ENCODE measurements at regions not wholly inside any gene's neighbourhood (a gene's known extent, or its start where the extent isn't known, plus 50 kb on each side); places are given as distances from the start of the nearest gene placed in this dataset.

DNA sequence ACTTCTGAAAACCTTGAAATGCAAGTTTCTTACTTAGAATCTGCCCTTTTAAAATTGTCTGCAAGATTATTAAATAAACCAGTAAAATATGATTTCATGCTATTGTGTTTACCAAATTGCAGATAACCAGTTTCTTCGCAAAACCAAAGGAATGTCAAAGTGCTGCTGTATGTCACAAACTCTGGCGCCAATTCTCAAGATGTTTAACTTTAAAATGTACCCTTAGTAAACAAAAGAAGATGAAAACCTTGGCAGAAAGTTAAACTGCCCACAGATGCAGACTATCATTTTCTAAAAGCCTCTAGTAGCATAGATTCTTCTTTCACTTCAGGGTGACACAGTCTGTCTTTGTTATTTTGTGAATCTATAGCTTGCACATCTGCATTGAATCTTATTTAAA lies 189.2 kb downstream of the SLITRK6 start:
- Histone ChIP-seq H3K9ac (ENCODE audit: low read depth in 2 of 2, low read length in 2 of 2) (no peak overlapping the region), H3K4me3 (no peak overlapping the region), H3K27ac (no peak overlapping the region), H3K9me3 (no peaks in the 10 kb centered on the region), H3K27me3 (no peaks in the 10 kb centered on the region), H3K4me1 (no peaks in the 10 kb centered on the region), H3K36me3 (no peaks in the 10 kb centered on the region)
- no peak for DNase-seq
- TF ChIP-seq, protein P1, sequence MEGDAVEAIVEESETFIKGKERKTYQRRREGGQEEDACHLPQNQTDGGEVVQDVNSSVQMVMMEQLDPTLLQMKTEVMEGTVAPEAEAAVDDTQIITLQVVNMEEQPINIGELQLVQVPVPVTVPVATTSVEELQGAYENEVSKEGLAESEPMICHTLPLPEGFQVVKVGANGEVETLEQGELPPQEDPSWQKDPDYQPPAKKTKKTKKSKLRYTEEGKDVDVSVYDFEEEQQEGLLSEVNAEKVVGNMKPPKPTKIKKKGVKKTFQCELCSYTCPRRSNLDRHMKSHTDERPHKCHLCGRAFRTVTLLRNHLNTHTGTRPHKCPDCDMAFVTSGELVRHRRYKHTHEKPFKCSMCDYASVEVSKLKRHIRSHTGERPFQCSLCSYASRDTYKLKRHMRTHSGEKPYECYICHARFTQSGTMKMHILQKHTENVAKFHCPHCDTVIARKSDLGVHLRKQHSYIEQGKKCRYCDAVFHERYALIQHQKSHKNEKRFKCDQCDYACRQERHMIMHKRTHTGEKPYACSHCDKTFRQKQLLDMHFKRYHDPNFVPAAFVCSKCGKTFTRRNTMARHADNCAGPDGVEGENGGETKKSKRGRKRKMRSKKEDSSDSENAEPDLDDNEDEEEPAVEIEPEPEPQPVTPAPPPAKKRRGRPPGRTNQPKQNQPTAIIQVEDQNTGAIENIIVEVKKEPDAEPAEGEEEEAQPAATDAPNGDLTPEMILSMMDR (IDR thresholded peaks at IDR 0.05), result no peak
- intact Hi-C loops (cut with DNase I), result no loop called here

DNA sequence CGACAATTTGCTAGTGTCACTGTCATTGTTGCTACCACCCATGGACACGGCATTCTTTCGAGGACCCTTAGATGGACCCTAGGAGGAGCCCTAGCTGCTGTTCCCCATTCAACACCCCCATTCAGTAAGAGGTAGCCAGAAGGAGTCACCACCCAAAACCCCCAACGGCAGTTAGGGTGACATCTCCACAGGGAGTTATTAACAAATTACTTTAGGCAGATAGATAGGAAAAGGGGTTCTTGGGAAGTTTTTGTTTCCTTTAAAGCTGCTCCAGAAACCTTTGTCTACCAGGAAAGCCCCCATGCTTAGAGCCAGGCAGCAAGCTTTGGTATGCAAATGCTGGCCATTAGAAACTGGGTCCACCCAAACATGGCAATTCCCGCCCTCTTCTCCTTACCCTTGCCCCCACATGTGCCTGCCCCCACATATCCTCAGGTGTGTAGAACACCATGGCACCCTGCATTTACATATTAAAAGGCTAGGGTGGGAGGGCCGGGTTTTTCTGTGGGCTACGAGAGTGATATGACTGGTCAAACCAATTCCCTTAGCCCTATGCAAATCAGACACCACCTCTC lies 190.9 kb downstream of the SLITRK6 start:
- intact Hi-C loops (cut with DNase I), result no loop called here

DNA sequence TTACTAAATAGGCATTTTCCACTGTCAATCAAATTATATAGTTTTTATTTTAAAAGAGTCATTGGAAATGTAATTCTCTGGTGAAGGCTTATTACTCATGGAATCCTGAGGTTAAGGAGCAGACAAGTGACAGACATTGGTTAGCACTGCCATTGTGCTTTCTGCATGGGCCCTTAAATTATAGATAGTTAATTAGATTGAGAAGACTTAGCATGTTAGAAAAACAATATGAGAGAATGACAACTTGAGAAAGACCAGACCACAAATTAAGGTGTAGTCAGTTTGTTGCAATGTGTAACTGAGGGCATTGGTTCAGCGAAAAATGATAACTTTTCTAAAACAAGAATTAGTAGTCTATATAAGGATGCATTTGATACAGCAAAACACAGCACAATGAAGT lies 195.5 kb downstream of the SLITRK6 start:
- TF ChIP-seq, protein P1 (IDR thresholded peaks at IDR 0.05), result no peak
- Histone ChIP-seq H3K9ac (ENCODE audit: low read depth in 2 of 2, low read length in 2 of 2) (no peak overlapping the region), H3K4me3 (no peak overlapping the region), H3K27ac (no peak overlapping the region), H3K27me3 (no peaks in the 10 kb centered on the region), H3K4me1 (no peaks in the 10 kb centered on the region), H3K36me3 (no peaks in the 10 kb centered on the region), H3K9me3 (no peaks in the 10 kb centered on the region)
- DNase-seq, result no peak
- intact Hi-C loops (cut with DNase I), result no loop called here

More for the DNA sequence above, 190.9 kb downstream of the SLITRK6 start:
- H3K27ac ChIP-seq, result no peak overlapping the region
- no peak for DNase-seq
- H3K27me3 ChIP-seq, result no peaks in the 10 kb centered on the region
- H3K4me1 ChIP-seq, result no peaks in the 10 kb centered on the region
- no peak overlapping the region for H3K4me3 ChIP-seq
- H3K9ac ChIP-seq (ENCODE audit: low read depth in 2 of 2, low read length in 2 of 2), result no peak overlapping the region
- no peaks in the 10 kb centered on the region for H3K9me3 ChIP-seq
- TF ChIP-seq, protein P1 (IDR thresholded peaks at IDR 0.05), result no peak
- H3K36me3 ChIP-seq, result no peaks in the 10 kb centered on the region

DNA sequence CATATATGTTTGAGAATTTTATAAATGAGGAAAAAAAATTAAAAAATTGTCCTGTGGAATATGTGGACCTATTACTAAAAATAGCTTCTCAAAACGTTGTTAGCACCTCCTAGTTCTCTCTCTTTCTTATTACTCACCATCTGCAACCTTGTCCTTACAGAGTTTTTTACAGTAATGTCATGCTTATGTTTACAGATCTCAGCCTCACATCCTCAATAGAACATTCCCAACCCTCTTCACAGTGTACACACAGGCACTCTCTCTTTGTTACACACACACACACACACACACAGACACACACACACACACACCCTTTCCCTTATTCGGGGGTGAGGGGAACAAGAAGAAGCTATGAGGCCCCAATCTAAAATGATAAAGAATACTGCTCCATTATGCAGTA lies 197.7 kb downstream of the SLITRK6 start:
- no peak overlapping the region for H3K27ac ChIP-seq
- H3K27me3 ChIP-seq, result no peaks in the 10 kb centered on the region
- no peaks in the 10 kb centered on the region for H3K9me3 ChIP-seq
- intact Hi-C loops (cut with DNase I), result no loop called here
- no peak overlapping the region for H3K4me3 ChIP-seq
- DNase-seq, result no peak
- no peak overlapping the region for H3K9ac ChIP-seq (ENCODE audit: low read depth in 2 of 2, low read length in 2 of 2)
- no peaks in the 10 kb centered on the region for H3K36me3 ChIP-seq
- TF ChIP-seq, protein P1 (IDR thresholded peaks at IDR 0.05), result no peak
- no peaks in the 10 kb centered on the region for H3K4me1 ChIP-seq

DNA sequence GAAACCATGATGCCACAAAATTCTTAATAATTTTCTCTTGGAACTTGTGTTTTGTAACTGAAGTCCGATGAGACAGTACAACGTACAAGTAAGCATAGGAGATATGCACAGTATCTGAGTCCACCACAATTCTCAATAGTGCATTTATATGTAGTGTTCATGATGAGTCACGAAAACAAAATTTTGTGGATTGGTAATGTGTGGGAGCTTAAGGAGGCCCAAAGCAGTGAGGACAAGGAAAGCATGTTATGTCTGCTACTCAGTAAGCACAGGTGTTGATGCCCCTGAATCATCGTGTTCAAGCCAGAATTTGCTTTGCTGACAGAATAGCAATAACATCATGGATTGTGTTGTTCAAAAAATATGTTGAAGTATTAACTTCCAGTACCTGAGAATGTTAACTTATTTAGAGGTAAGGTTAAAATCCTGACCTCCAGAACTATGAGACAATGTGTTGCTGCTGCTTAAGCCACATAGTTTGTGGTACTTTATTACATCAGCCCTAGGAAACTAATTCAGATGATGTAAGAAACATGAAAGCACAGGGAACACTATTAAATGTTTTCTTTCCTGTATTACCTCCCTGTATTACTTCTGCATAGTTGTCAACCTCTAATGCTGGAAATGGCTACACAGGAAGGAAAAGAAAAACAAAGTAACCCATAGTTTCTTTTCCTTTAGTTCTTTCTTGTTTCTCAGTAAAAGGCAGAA lies 201.3 kb downstream of the SLITRK6 start:
- Histone ChIP-seq H3K4me3 (no peak overlapping the region), H3K36me3 (no peaks in the 10 kb centered on the region), H3K27ac (no peak overlapping the region), H3K9me3 (no peaks in the 10 kb centered on the region), H3K27me3 (no peaks in the 10 kb centered on the region), H3K4me1 (no peaks in the 10 kb centered on the region), H3K9ac (ENCODE audit: low read depth in 2 of 2, low read length in 2 of 2) (no peak overlapping the region)
- TF ChIP-seq, protein P1 (IDR thresholded peaks at IDR 0.05), result no peak
- intact Hi-C loops (cut with DNase I), result no loop called here
- no peak for DNase-seq
